Heart right ventricle (tissue), 16 donors: ENCODE measurements at regions not wholly inside any gene's neighbourhood (a gene's known extent, or its start where the extent isn't known, plus 50 kb on each side); places are given as distances from the start of the nearest gene placed in this dataset.

ENCODE experiments used
- ATAC-seq, 8 donors: fragments of 200-7000 bp; cut with Tn5 transposase; one replicate each; pipeline ENCODE4 v1.9.1; 2020; ENCODE audit warnings: mild to moderate bottlenecking in 8 of 8, moderate library complexity in 8 of 8, moderate number of reproducible peaks in 1 of 8
- DNase-seq, 2 donors: peaks; one replicate each; pipeline ENCODE4 v3.0.0-alpha.2; 2020
- H3K27ac ChIP-seq, 10 donors: fragments of 200-600 bp; sonication (generic) in 2 of 10; one replicate each; pipeline versions ENCODE4 v1.5.0 to v1.8.0; 2020 to 2022; ENCODE audit warnings: mild to moderate bottlenecking in 3 of 10
- H3K27me3 ChIP-seq, 7 donors: fragments of 200-600 bp; one replicate each; pipeline ENCODE4 v1.8.0; 2021 to 2022; ENCODE audit warnings: mild to moderate bottlenecking in 2 of 7
- H3K36me3 ChIP-seq, 9 donors: fragments of 200-600 bp; sonication (generic) in 1 of 9; one replicate each; pipeline versions ENCODE4 v1.5.0 to v1.8.0; 2020 to 2022; ENCODE audit warnings: mild to moderate bottlenecking in 2 of 9
- H3K4me1 ChIP-seq, 9 donors: fragments of 200-600 bp; sonication (generic) in 1 of 9; one replicate each; pipeline versions ENCODE4 v1.5.0 to v1.8.0; 2020 to 2022; ENCODE audit warnings: mild to moderate bottlenecking in 4 of 9
- H3K4me3 ChIP-seq, 10 donors: fragments of 200-600 bp; sonication (generic) in 2 of 10; one replicate each; pipeline versions ENCODE4 v1.5.0 to v1.8.0; 2020 to 2022; ENCODE audit warnings: mild to moderate bottlenecking in 7 of 10, moderate library complexity in 2 of 10
- H3K9me3 ChIP-seq, 11 donors: fragments of 200-600 bp in 10 of 11; sonication (generic) in 2 of 11; one replicate each; pipeline versions ENCODE4 v1.5.0 to v1.8.0; 2013 to 2022; ENCODE audit warnings: mild to moderate bottlenecking in 2 of 11, control low read depth in 1 of 11, moderate library complexity in 1 of 11
- CTCF ChIP-seq, 9 donors: fragments of 200-600 bp; sonication (generic) in 2 of 9; IDR thresholded peaks; one replicate each; pipeline versions ENCODE4 v1.5.0 to v1.8.0; 2021 to 2022; ENCODE audit warnings: antibody characterized with exemption in 9 of 9, mild to moderate bottlenecking in 5 of 9, moderate library complexity in 1 of 9
- WGBS, 2 donors: extraction: QIAGEN DNeasy Blood & Tissue Kit; methylation state at CpG; one replicate each; pipeline ENCODE4 v1.1.7; 2013; ENCODE audit warnings: inconsistent platforms in 1 of 2; 5-methylcytosine and 5-hydroxymethylcytosine counted together
- intact Hi-C, 10 donors: fragments of 100-400 bp; cut with DNase I; formaldehyde crosslinking; loops; one replicate each; pipeline versions ENCODE4 v1.11.1 to v1.14.2; 2022
- donor health status: Arrhythmogenic right ventricular cardiomyopathy.
- donor health status: ischemic (EF 13 %, LVEDD 7.1; RV severe dilation, severe dysfunction).
- donor health status: healthy with polysubstance abuse.
- donor health status: DM: no; HTN: yes; CAD: no.
- donor health status: DM: no; HTN: no; CAD: no.
- donor health status: ischemic (EF 25% LVEDD 6.9; RV normal size, moderate dysfunction).
- donor health status: ischemic (EF 25% LVEDD 5.7; RV mildly dilated, moderate dysfunction).
- donor health status: healthy.
- donor health status: DM: yes; HTN: yes; CAD: no.
- donor health status: Ischemic cardiomyopathy.
- donor health status: ischemic (EF 35%, LVEDD 5.7; RV mildly dilated, moderate dysfunction).
- donor health status: nonischemic (EF 11% LVEDD 7.7; RV severe dilation, severe dysfunction).
- donor health status: DM: yes; HTN: yes; CAD: no.
- donor health status: PGD.
- donor health status: ischemic (EF 29% LVEDD 5.4; RV normal size, mild dysfunction).
- donor health status: nonischemic (EF 23%, LVEDD 6.1; RV moderate dilation, normal function).

- H3K4me3 ChIP-seq = no peak overlapping the region
- WGBS, 2 donors = 71 to 76% methylated on average over 4 of the region's 4 CpGs
- H3K27me3 ChIP-seq = peaks cover 0 to 16% (median 0%) of the 10 kb centered on the region in 7 donors
- no peak for TF ChIP-seq CTCF (IDR thresholded peaks at IDR 0.05)
- intact Hi-C loops = no loop called here
- ATAC-seq (peak in 1 of 8 donors; percentile 9), DNase-seq (no peak)
- H3K27ac ChIP-seq = no peak overlapping the region
- H3K4me1 ChIP-seq = no peaks in the 10 kb centered on the region
- peaks cover 0 to 15% (median 0%) of the 10 kb centered on the region in 11 donors for H3K9me3 ChIP-seq
- no peaks in the 10 kb centered on the region for H3K36me3 ChIP-seq
Measured at GRCh38 chr5:175025077-175025476, 300.7 kb downstream of the MSX2 start.

DNA sequence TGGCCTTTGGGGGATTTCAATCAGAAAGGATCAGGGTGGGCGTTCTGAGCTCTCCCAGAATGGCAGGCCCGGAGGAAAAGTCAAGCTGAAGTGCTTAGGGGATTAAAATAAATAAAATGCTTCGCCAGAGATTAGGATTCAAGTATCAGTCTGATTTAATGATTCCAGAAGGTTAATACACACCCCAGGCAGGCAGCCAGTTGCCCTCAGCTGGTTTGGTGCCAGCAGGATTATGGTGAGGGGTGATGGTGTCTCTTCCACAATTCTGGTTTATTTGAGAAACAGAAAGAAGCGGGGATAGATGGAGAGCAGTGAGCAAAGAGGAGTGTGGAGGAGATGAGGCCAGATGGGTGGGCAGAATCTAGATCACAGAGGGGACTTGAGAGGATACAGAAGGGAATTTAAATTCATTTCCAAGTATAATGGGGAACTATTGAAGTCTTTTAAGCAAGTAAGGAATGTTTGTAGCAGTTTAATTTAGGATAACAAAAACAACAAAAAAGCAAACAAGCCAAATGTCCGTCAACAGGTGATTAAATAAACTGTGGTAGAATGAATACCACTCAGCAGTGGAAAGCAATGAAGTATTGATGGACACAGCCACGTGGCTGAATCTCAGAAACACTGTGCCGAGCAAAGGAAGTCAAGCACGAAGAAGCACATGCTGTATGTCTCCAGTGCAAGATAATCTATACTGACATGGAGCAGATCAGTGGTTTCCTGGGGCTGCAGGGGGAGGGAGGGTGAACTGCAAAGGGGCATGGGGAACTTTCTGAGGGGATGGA lies 297.7 kb downstream of the MSX2 start:
- Histone ChIP-seq H3K27ac (no peak overlapping the region), H3K4me1 (no peaks in the 10 kb centered on the region), H3K27me3 (peaks cover 0 to 14% (median 0%) of the 10 kb centered on the region in 7 donors), H3K36me3 (no peaks in the 10 kb centered on the region), H3K4me3 (no peak overlapping the region), H3K9me3 (peaks cover 0 to 15% (median 0%) of the 10 kb centered on the region in 11 donors)
- intact Hi-C loops = no loop called here
- DNase-seq (no peak), ATAC-seq (no peak)
- 45% methylated on average over 8 of the region's 8 CpGs for WGBS, 2 donors
- no peak for TF ChIP-seq CTCF (IDR thresholded peaks at IDR 0.05)

GRCh38 chr5:175021321-175021720 lies 296.9 kb downstream of the MSX2 start:
- Histone ChIP-seq H3K9me3 (peaks cover 0 to 12% (median 0%) of the 10 kb centered on the region in 11 donors), H3K36me3 (no peaks in the 10 kb centered on the region), H3K4me3 (no peak overlapping the region), H3K27me3 (peaks cover 0 to 14% (median 0%) of the 10 kb centered on the region in 7 donors), H3K27ac (no peak overlapping the region), H3K4me1 (no peaks in the 10 kb centered on the region)
- no peak for DNase-seq
- no peak for TF ChIP-seq CTCF (IDR thresholded peaks at IDR 0.05)
- intact Hi-C loops = no loop called here
- no peak for ATAC-seq
- WGBS, 2 donors = 58 to 61% methylated on average over 2 of the region's 2 CpGs

- H3K9me3 ChIP-seq = peaks cover 0 to 5% (median 0%) of the 10 kb centered on the region in 11 donors
- no peak for TF ChIP-seq CTCF (IDR thresholded peaks at IDR 0.05)
- H3K27ac ChIP-seq = peak overlapping the region in 1 of 10 donors; percentile 16
- ATAC-seq = peak in 3 of 8 donors; percentile 12 to 44 (median 29)
- DNase-seq = no peak
- H3K36me3 ChIP-seq = no peaks in the 10 kb centered on the region
- intact Hi-C loops = no loop called here
- 68 to 69% methylated on average over 5 of the region's 5 CpGs for whole genome bisulfite sequencing, 2 donors
- H3K4me3 ChIP-seq = no peak overlapping the region
- no peaks in the 10 kb centered on the region for H3K4me1 ChIP-seq
- H3K27me3 ChIP-seq = peaks cover 0 to 4% (median 0%) of the 10 kb centered on the region in 7 donors
Measured at GRCh38 chr5:175015028-175015685, 290.8 kb downstream of the MSX2 start.
